Spinal cord (tissue), 9 donors: ENCODE measurements at regions not wholly inside any gene's neighbourhood (a gene's known extent, or its start where the extent isn't known, plus 50 kb on each side); places are given as distances from the start of the nearest gene placed in this dataset.

ENCODE experiments used
- DNase-seq, 6 donors: peaks; one replicate each; pipeline versions ENCODE4 v3.0.0 to v3.0.0-alpha.2; 2013 to 2015; ENCODE audit warnings: low spot score in 6 of 6, low read depth in 4 of 6
- H3K27ac ChIP-seq: one replicate; pipeline ENCODE4 v1.5.1; 2013; ENCODE audit warnings: low read depth, low read length, control low read depth
- H3K27me3 ChIP-seq: one replicate; pipeline ENCODE4 v1.6.1; 2013; ENCODE audit warnings: low read length; ENCODE audit not compliant: control insufficient read depth, insufficient read depth
- H3K36me3 ChIP-seq: one replicate; pipeline ENCODE4 v1.6.1; 2013; ENCODE audit warnings: low read length; ENCODE audit not compliant: control insufficient read depth, insufficient read depth
- H3K4me1 ChIP-seq: one replicate; pipeline ENCODE4 v1.6.1; 2013; ENCODE audit warnings: low read length; ENCODE audit not compliant: control insufficient read depth, insufficient read depth
- H3K4me3 ChIP-seq: one replicate; pipeline ENCODE4 v1.5.1; 2013; ENCODE audit warnings: low read depth, low read length, control low read depth
- H3K9me3 ChIP-seq: one replicate; pipeline ENCODE4 v1.6.1; 2013; ENCODE audit warnings: low read length; ENCODE audit not compliant: control insufficient read depth, insufficient read depth
- WGBS: methylation state at CpG from one replicate; pipeline ENCODE4 v1.1.5; 2013; ENCODE audit warnings: missing lambda C conversion rate; ENCODE audit not compliant: insufficient coverage; 5-methylcytosine and 5-hydroxymethylcytosine counted together
- donor health status: healthy.

GRCh38 chr6:82761674-82762345 lies 303.8 kb downstream of the UBE3D start:
- no peaks in the 10 kb centered on the region for H3K36me3 ChIP-seq
- no peak overlapping the region for H3K4me3 ChIP-seq
- no peaks in the 10 kb centered on the region for H3K9me3 ChIP-seq
- no peaks in the 10 kb centered on the region for H3K4me1 ChIP-seq
- H3K27me3 ChIP-seq: no peaks in the 10 kb centered on the region
- no CpG with 5 or more reads among the region's 2 CpGs for WGBS
- no peak for DNase-seq
- no peak overlapping the region for H3K27ac ChIP-seq

- no peak for DNase-seq
- Histone ChIP-seq H3K9me3 (no peaks in the 10 kb centered on the region), H3K4me1 (no peaks in the 10 kb centered on the region), H3K4me3 (no peak overlapping the region), H3K36me3 (no peaks in the 10 kb centered on the region), H3K27me3 (no peaks in the 10 kb centered on the region), H3K27ac (no peak overlapping the region)
- no CpG with 5 or more reads among the region's 1 CpG for WGBS
Measured at GRCh38 chr6:82766476-82766875, 299.2 kb downstream of the UBE3D start.

DNA sequence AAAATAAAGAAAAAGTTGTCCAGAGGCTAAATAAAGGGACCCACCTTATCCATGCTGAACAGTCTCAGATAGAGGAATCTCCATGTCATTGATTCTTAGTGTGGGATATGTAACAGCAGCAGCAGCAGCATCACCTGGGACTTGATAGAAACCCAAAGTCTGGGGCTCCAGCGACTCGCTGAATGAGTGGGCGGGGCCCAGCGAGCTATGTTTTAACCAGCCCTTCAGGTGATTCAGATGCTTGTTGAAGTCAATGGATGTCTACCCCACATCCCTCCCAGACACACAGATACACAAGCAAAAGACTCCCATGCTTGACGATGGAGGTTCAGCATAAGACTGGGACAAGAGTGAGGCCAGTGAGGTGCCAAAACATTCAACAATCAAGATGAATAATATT lies 298.6 kb downstream of the UBE3D start:
- no peaks in the 10 kb centered on the region for H3K9me3 ChIP-seq
- H3K4me1 ChIP-seq: no peaks in the 10 kb centered on the region
- no peak for DNase-seq
- WGBS: 100% methylated on average over 2 of the region's 5 CpGs
- H3K27ac ChIP-seq: no peak overlapping the region
- no peaks in the 10 kb centered on the region for H3K27me3 ChIP-seq
- H3K4me3 ChIP-seq: no peak overlapping the region
- H3K36me3 ChIP-seq: no peaks in the 10 kb centered on the region

DNA sequence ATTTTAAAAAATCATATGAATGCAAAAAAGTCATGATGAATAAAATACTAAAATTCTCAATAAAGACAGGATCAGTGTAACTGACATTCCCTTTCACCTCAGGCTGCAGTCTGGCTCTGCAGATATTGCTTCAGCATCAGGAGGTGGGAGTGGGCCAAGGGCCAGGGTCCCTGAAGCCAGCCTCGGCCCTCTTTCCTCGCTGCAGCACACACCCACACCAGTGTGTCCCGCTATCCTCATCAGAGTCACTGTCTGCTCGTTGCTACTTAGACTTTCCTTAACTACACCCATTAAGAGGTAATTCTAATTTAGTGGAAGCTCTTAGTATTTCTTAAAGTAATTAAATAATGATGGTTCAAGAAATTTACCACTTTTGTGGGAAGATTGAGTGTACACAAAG lies 298.2 kb downstream of the UBE3D start:
- Histone ChIP-seq H3K27me3 (no peaks in the 10 kb centered on the region), H3K9me3 (no peaks in the 10 kb centered on the region), H3K27ac (no peak overlapping the region), H3K4me3 (no peak overlapping the region), H3K4me1 (no peaks in the 10 kb centered on the region), H3K36me3 (no peaks in the 10 kb centered on the region)
- no peak for DNase-seq
- 60% methylated on average over 1 of the region's 4 CpGs for WGBS

- Histone ChIP-seq H3K9me3 (no peaks in the 10 kb centered on the region), H3K4me3 (no peak overlapping the region), H3K4me1 (no peaks in the 10 kb centered on the region), H3K36me3 (no peaks in the 10 kb centered on the region), H3K27me3 (no peaks in the 10 kb centered on the region), H3K27ac (no peak overlapping the region)
- no CpG with 5 or more reads among the region's 5 CpGs for WGBS
- DNase-seq: peak in 1 of 6 donors; percentile 33
Measured at GRCh38 chr6:82772851-82773717, 292.6 kb downstream of the UBE3D start.

DNA sequence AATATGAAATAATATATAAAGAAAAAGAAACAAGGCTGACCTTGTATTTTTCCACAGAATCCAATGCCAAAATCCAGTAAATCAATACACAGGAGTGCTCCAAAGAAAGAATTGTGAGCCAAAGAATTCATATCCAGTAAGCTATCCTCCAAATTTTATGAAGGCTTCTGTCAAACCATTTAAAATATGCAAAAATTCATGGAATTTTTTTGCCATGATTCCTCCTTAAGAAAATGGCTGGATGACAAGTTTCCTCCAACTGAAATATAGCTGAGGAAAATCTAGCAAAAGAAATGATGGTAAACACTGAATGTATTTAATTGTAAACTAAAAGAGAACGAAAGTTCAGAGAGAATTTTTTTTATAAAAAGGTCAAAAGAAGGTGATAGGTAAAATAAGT lies 290.3 kb downstream of the UBE3D start:
- Histone ChIP-seq H3K4me3 (no peak overlapping the region), H3K9me3 (no peaks in the 10 kb centered on the region), H3K27me3 (no peaks in the 10 kb centered on the region), H3K4me1 (no peaks in the 10 kb centered on the region), H3K27ac (no peak overlapping the region), H3K36me3 (no peaks in the 10 kb centered on the region)
- DNase-seq: peak in 1 of 6 donors; percentile 36
- WGBS: no CpG with 5 or more reads among the region's 1 CpG

- Histone ChIP-seq H3K36me3 (no peaks in the 10 kb centered on the region), H3K27me3 (no peaks in the 10 kb centered on the region), H3K9me3 (no peaks in the 10 kb centered on the region), H3K4me1 (no peaks in the 10 kb centered on the region), H3K27ac (no peak overlapping the region), H3K4me3 (no peak overlapping the region)
- no peak for DNase-seq
- WGBS: no CpG with 5 or more reads among the region's 1 CpG
Measured at GRCh38 chr6:82775981-82776380, 289.7 kb downstream of the UBE3D start.

DNA sequence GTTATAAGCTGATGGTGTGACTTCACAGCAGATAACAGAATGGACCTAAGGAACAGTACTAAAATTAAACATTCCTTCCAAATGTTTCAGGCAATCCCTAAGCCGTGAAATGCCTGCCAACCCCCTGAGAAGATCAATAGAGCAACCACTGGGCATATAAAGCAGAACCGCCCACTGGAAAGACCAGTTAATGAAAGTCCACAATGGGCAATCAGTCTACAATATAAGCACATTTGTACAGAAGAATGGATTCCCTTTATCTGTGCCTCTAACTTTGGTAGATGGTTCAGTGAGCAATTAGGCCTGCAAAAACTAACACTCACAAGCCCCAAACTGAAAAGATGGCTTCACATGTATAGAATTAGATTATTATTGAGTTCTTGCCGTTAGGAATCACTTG lies 286.6 kb downstream of the UBE3D start:
- no peak for DNase-seq
- Histone ChIP-seq H3K27me3 (no peaks in the 10 kb centered on the region), H3K9me3 (no peaks in the 10 kb centered on the region), H3K4me1 (no peaks in the 10 kb centered on the region), H3K27ac (no peak overlapping the region), H3K36me3 (no peaks in the 10 kb centered on the region), H3K4me3 (no peak overlapping the region)
- 20% methylated on average over 1 of the region's 3 CpGs for WGBS

GRCh38 chr6:82780334-82780733 lies 285.3 kb downstream of the UBE3D start:
- WGBS: no CpG with 5 or more reads among the region's 1 CpG
- H3K4me1 ChIP-seq: no peaks in the 10 kb centered on the region
- H3K9me3 ChIP-seq: no peaks in the 10 kb centered on the region
- H3K27me3 ChIP-seq: no peaks in the 10 kb centered on the region
- H3K27ac ChIP-seq: no peak overlapping the region
- H3K4me3 ChIP-seq: no peak overlapping the region
- DNase-seq: peak in 1 of 6 donors; percentile 21
- no peaks in the 10 kb centered on the region for H3K36me3 ChIP-seq
